ENCODE measurements at regions not wholly inside any gene's neighbourhood (a gene's known extent, or its start where the extent isn't known, plus 50 kb on each side); places are given as distances from the start of the nearest gene placed in this dataset.

DNA sequence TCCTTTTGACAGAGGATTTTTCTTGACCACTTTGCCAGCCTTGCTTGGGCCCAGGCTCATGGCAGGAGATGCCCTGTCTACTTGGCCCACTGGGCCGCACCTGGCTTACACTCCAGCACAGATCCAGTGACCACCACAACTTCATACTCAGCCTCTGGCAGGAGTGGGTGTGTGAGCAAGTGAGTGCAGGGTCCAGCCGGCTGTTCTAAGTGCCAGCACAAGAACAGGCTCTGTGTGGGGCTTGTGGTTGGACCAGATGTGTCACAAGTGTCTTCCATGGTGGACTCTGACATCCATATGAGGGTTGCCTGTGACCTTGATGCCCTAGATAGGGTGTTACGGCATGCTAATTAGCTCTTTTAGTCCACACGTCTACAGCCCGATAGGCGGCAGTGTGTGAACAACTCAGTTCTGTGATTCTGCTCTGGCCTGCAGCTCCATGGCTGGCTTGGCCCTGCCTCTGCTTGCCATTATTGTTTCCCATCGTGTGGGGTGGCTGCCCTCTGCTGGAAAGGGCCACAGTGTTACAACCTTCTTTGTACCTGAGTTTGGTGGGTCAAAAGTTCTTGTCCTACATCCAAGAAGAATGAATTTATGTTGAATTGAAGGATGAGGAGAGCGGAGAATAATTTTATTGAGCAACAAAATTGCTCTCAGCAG lies 1089.1 kb downstream of the SLC6A15 start:
- no peak for DNase-seq (ENCODE audit: low read depth)

DNA sequence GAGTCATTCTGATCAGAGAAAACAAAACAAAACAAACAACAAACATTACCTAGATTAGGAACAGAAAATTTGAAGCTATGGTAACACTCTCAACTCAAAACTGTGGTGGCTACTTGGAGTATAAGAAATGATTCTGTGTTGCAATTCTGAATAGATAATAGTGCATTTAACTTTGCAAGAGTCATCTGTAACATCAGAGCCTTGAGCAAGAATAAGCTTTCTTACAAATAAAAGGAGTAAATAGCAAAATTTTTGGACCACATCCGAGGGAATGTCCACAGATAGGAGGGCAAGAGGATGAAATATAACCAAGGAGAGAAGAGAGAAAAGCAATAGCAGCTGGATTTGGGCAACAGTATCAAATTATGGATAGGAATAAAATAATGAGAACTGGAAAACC lies 1090.6 kb downstream of the SLC6A15 start:
- no peak for DNase-seq (ENCODE audit: low read depth)

DNA sequence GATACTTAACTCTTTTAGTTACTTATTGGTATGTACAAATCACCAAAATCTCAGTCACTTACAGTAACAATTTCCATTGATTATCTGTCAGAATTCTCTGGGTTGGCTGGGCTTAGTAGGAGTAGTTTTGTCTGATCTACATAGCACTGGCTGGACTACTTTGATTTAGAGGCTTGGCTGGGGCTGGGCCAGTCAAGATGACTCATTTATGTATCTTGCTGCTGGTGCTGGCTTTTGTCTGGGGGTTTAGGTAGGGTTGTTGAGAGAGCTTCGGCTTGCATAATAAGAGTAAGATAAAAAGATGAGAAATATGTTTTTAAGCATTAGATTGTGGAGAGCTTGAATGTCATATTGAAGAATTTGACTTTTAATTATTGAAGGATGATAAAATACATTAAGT lies 1093.7 kb downstream of the SLC6A15 start:
- no peak for DNase-seq (ENCODE audit: low read depth)

DNA sequence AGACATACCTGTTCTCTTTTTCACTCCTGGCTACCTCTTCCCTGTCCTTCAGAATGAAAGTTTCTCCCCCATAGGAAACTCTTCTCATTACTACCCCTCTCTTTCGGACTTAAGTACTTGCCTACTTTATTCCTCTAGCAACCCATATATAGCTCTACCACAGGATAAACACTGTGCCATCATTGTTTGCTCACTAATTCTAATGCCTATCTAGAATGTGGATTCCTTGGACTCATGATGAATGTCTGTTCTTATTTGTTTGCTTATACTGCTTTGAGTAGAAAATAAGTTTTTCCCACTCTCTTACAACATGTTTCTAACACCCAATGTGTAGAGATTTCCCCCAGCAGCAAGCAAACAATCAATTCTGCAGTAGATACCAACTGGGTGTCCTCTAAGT lies 1094.9 kb downstream of the SLC6A15 start:
- no peak for DNase-seq (ENCODE audit: low read depth)

DNA sequence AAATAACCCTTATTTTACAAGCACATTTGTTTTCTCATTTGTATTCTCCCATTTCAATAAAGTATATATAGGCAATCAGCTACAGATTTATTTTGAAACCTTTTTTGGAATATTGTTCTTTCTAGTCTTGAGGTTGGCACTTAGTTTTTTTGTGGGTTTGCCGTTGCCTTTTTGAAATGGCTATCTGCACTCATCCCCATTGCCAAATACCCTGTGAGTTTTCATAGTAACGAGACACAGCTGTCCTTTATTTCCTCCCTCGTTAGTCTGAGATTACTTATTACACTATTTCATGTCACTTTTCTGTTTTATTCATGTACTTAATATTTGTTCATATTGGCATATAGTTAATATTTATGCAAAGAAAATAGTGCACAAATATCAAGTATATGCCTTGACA lies 1104.0 kb downstream of the SLC6A15 start:
- DNase-seq (ENCODE audit: low read depth) = no peak

DNA sequence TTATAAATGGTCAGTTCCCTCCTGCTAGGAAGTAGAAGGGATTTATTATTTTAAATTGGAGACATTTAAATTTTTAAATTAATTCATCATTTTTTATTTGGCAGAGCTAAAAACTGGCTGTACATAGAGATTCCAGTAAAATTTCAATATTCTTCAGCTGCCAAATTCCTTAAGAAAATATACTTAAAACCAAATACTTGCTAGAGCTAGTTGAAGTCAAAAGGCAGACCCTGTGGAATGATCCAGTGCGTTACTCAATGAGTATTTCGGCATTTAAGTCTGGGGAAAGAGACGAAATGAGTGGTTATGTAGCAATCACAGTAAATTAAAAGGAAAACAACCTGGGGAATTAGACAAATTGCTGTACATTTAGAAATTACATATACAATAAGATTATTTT lies 1104.7 kb downstream of the SLC6A15 start:
- no peak for DNase-seq (ENCODE audit: low read depth)

DNA sequence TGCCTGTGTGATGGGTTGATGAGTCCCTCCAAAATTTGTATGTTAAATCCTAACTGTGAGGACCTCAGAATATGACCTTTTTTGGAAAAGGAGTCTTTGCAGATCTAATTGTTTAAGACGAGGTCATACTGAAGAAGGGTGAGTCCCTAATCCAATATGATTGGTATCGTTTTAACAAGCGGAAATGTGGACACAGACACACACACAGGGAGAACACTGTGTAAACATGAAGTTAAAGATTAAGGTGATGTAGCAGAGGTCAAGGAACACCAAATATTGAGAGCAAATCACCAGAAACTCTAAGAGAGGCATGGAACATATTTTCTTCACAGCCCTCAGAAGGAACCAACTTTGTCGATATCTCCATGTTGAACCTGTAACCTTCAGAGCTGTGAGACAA lies 1106.7 kb downstream of the SLC6A15 start:
- no peak for DNase-seq (ENCODE audit: low read depth)

DNA sequence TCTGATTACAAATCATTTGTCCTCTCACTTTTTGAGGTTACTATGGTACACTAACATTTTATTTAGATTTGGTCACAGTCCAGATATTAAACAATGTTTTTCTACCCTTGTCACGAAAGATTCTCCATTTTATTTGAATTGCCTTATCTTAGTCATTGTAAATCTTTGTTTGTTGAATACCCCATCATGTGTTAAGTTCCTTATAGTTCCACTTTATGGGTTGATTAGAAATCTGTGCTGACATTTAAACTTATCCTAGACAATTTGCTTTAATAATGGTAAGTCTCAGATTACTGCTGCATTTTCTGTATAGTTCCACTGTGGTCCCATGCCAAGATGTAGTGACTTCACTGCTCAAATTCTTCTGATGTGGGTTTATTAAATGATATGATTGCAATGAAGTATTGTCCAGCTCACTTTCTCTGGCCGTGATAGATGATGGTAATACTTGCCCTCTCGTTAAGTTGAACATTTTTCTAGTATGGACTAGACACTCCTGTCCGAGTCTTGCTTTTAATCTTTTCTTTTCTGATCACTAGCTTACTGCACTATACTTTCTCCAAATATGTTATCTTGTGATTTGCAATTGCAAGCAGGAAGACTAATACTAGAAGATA lies 1107.3 kb downstream of the SLC6A15 start:
- no peak for DNase-seq (ENCODE audit: low read depth)

DNA sequence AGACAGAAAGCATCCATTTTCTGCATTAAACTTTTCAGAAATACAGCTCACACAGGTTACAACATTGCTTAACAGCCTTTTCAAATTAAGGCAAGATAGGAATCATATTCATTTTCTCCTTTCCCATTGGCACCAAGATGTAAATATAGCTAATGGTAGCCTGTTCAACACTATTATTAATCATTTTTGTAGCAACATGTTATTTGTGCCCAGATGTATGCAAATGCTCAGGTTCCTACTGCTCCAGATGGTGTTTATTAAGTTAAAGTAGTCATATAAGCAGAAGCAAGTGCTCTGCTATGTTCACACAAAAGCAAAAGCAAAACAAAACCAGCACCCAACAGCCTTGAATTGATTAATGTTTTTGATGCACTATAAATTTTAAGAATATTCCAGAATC lies 1110.6 kb downstream of the SLC6A15 start:
- no peak for DNase-seq (ENCODE audit: low read depth)

DNA sequence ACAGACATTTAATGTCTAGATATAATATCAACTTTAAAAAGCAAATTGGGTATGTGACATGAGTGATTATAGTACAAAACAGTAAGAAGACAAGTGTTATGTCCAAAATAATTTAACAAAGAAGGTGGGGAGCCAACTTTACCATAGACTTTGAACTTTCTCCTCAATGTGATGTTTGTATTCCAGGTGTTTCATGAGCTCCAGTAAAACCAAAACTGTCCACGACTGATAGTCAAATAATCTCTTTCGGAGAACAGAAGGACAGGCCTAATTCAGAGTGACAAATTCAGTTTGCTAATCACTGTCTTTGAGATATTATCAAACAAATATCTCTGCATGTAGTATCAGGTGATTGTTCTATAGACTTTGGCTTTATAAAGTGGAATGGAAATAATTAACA lies 1112.6 kb downstream of the SLC6A15 start:
- no peak for DNase-seq (ENCODE audit: low read depth)

DNA sequence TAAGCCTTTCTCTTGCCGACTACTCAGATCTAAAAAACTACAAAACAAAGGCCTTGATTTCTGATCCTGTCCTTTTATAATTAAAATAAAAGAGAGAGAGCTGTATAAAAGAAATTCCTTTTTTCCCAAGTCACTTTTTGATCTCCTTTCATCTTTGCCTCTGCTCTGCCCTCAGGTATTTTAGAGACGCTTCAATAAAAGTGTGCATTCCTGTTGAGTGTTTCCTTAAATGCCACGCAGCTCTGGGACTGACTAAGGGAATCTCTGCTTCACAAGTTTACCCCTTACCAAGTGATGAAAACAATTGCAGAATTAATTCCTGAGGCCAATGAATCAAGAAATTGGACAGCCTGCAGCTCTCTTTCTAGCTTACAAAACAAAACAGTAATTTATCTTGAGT lies 1109.8 kb downstream of the TMTC2 start:
- DNase-seq (ENCODE audit: low read depth) = no peak

DNA sequence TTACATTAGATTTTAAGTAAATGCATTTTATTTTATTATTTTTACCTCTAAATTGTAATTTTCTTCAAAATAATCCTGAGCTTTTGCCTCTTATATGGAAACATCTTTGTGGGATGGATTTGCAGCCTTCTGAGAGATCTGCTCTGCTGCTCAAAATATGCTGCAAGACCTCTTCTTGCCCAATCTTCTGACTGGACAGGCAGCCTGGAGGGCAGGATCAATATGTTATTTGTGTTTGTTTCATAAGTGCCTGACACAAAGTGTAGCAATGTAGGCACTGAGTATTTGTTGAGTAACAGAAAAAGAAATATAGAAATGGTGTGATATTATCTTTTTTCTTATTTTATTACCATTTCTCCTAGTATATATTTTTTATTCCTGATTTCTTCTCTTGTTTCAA lies 1106.9 kb downstream of the TMTC2 start:
- DNase-seq (ENCODE audit: low read depth) = no peak

DNA sequence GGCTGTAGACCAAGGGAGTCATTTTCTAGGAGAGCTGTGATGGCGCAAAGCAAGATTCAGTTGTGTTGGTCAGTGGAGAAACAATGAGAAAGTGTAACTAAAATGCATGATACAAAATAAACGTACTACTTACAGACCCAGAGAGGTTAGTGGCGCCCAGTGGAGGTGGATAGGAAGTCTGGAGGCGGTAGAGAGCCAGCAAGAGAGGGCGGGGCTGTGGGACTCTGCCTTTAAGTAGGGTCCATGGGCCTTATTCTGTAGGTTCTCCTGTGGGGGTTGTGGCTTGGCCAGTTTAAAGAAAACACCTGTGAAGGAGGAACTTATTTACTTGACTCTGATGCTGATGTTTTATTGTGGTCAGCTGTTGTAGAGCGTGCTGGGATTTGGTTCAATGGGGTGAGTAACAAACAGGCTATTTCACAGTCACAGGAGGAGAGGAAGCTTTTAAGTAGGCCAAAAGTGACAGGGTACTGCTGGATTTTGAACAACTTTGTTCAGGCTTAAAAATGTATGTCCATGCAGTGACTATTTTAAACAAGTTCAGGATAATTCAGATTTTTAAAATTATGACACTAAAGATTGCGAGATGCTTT lies 1097.7 kb downstream of the TMTC2 start:
- DNase-seq (ENCODE audit: low read depth) = no peak

DNA sequence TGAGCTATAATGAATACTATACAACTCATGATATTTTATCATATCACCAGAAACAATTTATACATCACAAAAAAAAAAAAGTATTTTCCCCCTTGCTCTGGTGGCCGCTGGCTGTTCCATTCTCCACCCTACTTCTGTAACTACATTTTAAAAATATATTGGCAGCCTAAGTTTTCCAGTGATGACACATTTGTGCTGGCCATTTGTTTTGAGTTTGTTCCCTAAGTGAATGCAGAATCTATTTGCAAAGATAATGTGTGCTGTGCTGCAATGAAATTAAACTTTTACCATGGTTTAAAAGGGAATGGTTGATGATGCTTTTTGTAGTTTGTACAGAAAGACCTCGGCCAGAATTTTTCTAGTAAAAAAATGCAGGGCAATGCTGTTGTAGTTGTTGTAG lies 1092.8 kb downstream of the TMTC2 start:
- no peak for DNase-seq (ENCODE audit: low read depth)

DNA sequence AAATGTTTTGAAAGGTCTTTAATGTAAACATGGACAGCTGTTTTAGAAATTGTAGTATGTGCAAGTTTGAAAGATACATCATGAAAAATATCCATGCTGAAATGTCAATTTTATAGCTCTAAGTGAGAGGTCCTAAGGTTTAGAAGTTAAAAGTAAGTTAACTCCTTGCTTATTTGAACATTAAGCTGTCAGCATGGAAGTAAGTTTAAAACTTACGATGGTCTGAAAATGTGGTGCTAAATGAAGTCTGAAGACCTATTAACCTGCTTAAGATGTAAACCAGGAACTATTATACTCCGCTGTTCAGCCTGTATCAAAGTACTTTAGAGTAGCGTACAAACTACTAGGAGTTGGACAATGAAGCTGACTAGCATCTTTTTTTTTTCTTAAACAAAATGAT lies 1082.4 kb downstream of the TMTC2 start:
- DNase-seq (ENCODE audit: low read depth) = no peak

DNA sequence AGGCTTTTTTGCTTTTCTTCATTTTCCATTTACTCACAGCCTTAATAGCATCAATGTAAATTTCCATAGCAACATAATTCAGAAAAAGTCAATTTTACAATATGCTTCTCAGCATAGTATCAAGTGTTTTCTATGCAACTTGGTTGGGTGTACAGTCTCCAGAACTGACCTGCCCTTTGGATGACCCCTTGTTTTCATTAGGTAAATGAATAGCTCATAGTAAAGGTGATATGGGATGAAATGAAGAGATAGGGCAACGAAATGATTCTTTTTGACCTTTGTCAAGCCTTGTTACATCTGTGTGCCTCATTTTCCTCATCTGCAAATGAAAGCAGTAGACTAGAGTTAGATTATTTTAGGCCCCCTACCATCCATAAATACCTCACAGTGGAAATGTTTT lies 1081.0 kb downstream of the TMTC2 start:
- DNase-seq (ENCODE audit: low read depth) = no peak

DNA sequence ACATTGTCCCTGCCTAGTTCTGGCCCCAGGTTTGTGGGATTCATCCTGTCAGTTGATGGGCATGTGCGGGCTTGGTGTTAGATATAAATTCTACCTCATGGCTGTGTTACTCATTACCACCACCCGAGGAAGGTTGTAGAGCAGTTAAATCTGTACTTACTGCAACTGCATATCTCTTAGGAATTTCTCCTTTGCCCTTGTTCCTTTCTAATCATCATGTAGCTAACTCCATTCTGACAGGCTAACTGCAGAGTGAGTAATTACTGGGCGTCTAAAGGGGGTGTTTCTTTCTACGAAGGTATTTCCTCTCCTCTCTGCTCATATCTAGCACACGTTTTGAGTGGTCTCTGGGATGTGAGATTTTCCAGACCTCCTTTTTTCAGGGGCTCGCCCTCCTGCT lies 1076.7 kb downstream of the TMTC2 start:
- DNase-seq (ENCODE audit: low read depth) = no peak

DNA sequence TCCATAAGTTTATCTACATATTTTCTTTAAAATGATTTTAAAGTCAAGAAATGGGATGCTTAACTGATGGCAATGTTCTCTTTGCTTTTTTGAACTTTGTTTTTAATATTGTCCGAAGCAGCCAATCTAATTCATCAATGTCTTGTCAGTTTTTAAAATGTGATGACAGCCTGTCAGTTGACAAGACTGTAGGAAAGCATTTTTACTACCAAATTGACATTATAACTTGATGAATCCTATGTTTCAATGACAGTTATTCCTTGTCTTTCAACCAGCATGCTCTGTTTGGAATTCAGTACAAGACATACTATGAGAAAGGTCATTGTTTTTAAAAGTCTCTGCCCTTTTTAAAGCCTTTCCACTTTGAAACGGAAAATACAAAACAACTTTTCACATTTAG lies 1073.2 kb downstream of the TMTC2 start:
- no peak for DNase-seq (ENCODE audit: low read depth)

DNA sequence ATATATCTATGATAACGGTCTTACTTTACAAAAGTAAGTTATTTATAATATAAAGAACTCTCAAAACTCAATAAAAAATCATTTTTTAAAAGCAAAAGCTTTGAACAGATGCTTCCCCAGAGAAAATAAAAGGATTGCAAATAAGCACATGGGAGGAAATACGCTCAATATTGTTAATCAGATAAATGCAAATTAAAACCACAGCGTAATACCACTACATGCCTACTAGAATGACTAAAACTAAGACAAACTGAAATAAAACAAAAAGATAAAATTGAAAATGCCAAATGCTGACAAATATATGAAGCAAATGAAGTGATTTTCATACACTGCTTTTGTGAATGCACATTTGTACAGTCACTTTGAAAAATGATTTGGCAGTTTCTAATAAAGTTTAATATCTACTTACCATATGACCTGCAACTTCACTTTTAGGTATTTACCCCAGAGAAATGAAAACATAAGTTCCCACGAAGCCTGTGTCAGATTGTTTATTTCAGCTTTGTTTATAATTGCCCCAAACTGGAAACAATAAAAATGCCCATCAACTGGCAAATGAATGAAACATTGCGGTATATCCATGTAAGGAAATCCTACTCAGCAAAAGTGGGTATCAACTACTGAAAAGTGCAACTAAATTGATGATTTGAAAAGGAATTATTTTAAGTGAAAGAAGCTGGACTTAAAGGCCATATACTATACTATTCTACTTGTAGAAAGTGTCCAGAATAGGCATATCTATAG lies 1072.4 kb downstream of the TMTC2 start:
- DNase-seq (ENCODE audit: low read depth) = no peak

DNA sequence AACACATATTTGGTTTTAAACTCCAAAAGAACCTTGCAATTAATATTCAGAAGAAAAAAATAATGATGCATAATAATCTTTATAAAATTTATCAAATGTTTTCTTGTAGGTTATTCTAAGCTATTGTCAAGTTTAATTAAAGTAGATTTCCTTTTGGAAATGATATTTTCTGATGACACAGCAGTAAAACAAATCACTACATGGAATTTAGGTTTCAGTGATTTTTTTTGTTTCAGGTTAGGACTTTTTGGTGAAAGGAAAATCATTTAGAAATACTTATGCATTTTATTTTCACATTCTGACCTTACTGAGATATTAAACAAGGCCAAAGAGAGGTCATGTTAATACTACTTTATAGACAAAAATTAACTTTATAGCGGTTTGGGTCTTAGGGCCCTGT lies 1067.2 kb downstream of the TMTC2 start:
- DNase-seq (ENCODE audit: low read depth) = no peak

DNA sequence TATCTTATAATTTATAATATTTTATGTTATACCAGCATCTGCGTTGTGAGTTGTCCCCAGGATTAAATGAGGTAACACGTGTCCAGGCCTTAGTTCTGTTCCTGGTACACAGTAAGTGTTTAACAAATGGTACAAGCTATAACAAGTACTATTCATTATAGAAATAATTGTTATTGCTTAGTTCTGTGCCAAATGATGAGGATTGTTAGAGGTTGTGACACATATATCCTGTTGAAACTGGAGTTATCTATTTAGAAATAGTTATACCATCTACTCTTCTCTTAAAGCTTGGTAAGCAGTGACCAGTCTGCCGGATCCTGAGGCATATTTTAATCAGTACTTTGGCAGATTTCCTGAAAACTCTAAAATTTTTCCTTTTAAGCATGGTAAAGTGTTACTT lies 1066.5 kb downstream of the TMTC2 start:
- no peak for DNase-seq (ENCODE audit: low read depth)

DNA sequence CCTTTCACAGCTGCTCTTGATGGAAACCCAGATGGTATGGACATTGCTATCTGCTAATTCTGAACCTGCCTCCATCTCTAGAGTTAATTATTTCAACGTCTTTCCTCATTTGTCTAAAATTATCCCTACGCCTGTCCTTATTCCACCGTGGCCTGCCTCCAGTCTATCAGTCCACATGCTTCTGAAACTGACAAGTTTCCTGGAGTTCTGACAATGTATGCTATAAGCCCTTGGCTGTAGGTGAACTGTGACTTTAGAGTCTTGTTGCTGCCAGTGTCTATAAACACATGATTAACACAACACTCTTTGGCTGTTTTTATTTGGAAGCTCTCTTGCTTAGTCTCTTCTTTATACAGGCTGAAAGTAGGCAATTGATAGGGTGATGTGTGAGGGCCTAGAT lies 1052.9 kb downstream of the TMTC2 start:
- no peak for DNase-seq (ENCODE audit: low read depth)

DNA sequence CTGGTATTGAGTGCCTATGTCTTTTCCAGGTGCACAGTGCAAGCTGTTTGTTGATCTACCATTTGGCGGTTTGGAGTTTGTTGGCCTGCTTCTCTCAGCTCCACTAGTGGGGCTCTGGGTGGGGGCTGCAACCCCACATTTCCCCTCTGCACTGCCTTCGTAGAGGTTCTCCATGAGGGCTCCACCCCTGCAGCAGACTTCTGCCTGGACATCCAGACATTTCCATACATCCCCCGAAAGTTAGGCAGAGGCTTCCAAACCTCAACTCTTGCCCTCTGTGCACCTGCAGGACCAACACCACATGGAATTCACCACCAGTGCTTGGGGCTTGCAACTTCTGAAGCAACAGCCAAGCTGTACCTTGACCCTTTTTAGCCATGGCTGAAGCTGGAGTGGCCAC lies 1024.1 kb downstream of the TMTC2 start:
- DNase-seq (ENCODE audit: low read depth) = no peak

Data from stimulated activated CD4-positive, alpha-beta T cell treated with anti-CD3 and anti-CD28 coated beads, Interleukin-2, amount 100 ng/mL, for 4 hours (primary cell).